ENCODE measurements at regions not wholly inside any gene's neighbourhood (a gene's known extent, or its start where the extent isn't known, plus 50 kb on each side); places are given as distances from the start of the nearest gene placed in this dataset.

GRCh38 chr12:114213055-114213581 lies 192.8 kb downstream of the TBX5 start:
- no peak for TF ChIP-seq EP300 (IDR thresholded peaks at IDR 0.05; ENCODE audit: borderline replicate concordance in 1 of 2, control insufficient read depth in 1 of 2, low read depth in 2 of 2, low read length in 2 of 2)
- TF ChIP-seq PKNOX1 (IDR thresholded peaks at IDR 0.05): no peak
- TF ChIP-seq STAT3 (IDR thresholded peaks at IDR 0.05; ENCODE audit: low read depth, low read length): no peak
- no peak for TF ChIP-seq ETV6 (conservative IDR thresholded peaks at IDR 0.05 in 1 of 2, IDR thresholded peaks at IDR 0.05 in 1 of 2; ENCODE audit: borderline replicate concordance in 1 of 2, low read depth in 1 of 2)
- no peak for TF ChIP-seq SP1 (IDR thresholded peaks at IDR 0.05; ENCODE audit: low read depth, low read length)
- TF ChIP-seq NFIC (IDR thresholded peaks at IDR 0.05; ENCODE audit: low read depth, low read length): no peak
- TF ChIP-seq CREM (IDR thresholded peaks at IDR 0.05; ENCODE audit: low read depth): no peak

Measured in GM12878 (cell line).